DND-41 (cell line): ENCODE measurements at regions not wholly inside any gene's neighbourhood (a gene's known extent, or its start where the extent isn't known, plus 50 kb on each side); places are given as distances from the start of the nearest gene placed in this dataset.

ENCODE experiments used
- CTCF ChIP-seq: IDR thresholded peaks from 2 replicates; pipeline ENCODE4 v1.5.1; 2012; ENCODE audit warnings: borderline replicate concordance, low read length, moderate library complexity, mild to moderate bottlenecking; ENCODE audit not compliant: poor library complexity, severe bottlenecking; ENCODE audit errors: extremely low read depth
- EZH2 ChIP-seq: IDR thresholded peaks from 3 replicates; pipeline ENCODE4 v1.6.1; 2012; ENCODE audit warnings: borderline replicate concordance, low read depth, mild to moderate bottlenecking, moderate library complexity, low read length, inconsistent platforms; ENCODE audit not compliant: severe bottlenecking

DNA sequence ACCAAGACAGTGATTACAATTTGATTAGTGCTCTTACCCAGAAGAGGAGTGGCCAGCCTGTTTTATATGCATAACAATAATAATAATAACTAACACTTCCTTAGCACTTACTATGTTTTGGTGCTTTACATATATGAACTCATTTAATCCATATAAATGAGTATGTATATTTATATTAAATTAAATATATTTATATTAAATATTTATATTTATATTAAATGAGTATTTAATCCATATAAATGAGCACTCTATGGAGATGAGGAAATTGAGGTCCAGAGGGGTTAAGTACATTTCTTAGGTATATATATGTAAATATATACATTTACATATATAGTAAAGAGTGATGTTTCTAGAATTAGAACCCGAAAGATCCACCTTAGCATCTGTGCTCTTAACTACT, 673.9 kb upstream of the ACVR2A start:
- TF ChIP-seq EZH2 (no peak), CTCF (no peak)
